WERI-Rb-1 (cell line): ENCODE measurements at regions not wholly inside any gene's neighbourhood (a gene's known extent, or its start where the extent isn't known, plus 50 kb on each side); places are given as distances from the start of the nearest gene placed in this dataset.

ENCODE experiments used
- DNase-seq: peaks from one replicate; pipeline ENCODE4 v3.0.0-alpha.2; 2020
- H3K27ac ChIP-seq: fragments of 250-450 bp; sonication (Bioruptor Pico); 2 replicates; pipeline ENCODE4 v1.5.1; 2020; ENCODE audit warnings: mild to moderate bottlenecking, moderate library complexity
- H3K27me3 ChIP-seq: fragments of 250-450 bp; sonication (Bioruptor Pico); 2 replicates; pipeline ENCODE4 v1.5.1; 2021; ENCODE audit warnings: mild to moderate bottlenecking, low read depth, moderate library complexity; ENCODE audit not compliant: insufficient read depth, severe bottlenecking
- H3K36me3 ChIP-seq: fragments of 250-450 bp; sonication (Bioruptor Pico); 2 replicates; pipeline ENCODE4 v1.5.1; 2020; ENCODE audit warnings: mild to moderate bottlenecking, moderate library complexity
- H3K4me3 ChIP-seq: 2 replicates; pipeline ENCODE4 v1.5.1; 2011; ENCODE audit warnings: low read depth, mild to moderate bottlenecking, control low read depth, low read length
- H3K9me3 ChIP-seq: fragments of 250-450 bp; sonication (Bioruptor Pico); 2 replicates; pipeline ENCODE4 v1.5.1; 2021; ENCODE audit warnings: mild to moderate bottlenecking, moderate library complexity; ENCODE audit not compliant: severe bottlenecking
- CTCF ChIP-seq: IDR thresholded peaks from 2 replicates; pipeline ENCODE4 v1.5.1; 2011; ENCODE audit warnings: low read depth, mild to moderate bottlenecking, control low read depth, inconsistent platforms, low read length

DNA sequence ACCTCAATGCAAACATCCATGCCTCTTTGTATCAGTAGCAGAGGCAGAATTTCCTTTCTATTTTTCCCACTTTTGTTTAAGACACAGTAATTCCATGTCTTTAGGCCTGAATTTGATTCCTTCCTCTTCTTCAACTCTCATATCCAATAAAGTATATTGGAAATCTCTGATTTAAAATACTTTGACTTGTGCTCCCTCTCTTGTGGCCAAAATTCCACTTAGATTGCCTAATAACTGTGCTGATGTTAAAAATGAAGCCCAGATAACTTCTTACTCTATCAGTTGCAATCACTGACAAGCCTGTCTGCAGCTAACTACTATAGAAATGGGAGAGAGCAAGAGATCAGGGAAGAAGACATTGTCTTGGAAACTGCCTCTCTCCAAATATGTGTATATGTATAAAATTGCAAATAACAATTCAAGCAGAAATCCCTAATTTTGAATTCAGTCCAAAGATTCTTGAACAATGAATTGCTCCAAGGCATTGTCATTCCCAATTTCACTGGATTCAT, 163.5 kb upstream of the SPIN4 start:
- Histone ChIP-seq H3K27ac (no peak overlapping the region), H3K36me3 (no peaks in the 10 kb centered on the region), H3K9me3 (no peaks in the 10 kb centered on the region), H3K27me3 (no peaks in the 10 kb centered on the region), H3K4me3 (no peak overlapping the region)
- TF ChIP-seq CTCF = no peak
- no peak for DNase-seq

DNA sequence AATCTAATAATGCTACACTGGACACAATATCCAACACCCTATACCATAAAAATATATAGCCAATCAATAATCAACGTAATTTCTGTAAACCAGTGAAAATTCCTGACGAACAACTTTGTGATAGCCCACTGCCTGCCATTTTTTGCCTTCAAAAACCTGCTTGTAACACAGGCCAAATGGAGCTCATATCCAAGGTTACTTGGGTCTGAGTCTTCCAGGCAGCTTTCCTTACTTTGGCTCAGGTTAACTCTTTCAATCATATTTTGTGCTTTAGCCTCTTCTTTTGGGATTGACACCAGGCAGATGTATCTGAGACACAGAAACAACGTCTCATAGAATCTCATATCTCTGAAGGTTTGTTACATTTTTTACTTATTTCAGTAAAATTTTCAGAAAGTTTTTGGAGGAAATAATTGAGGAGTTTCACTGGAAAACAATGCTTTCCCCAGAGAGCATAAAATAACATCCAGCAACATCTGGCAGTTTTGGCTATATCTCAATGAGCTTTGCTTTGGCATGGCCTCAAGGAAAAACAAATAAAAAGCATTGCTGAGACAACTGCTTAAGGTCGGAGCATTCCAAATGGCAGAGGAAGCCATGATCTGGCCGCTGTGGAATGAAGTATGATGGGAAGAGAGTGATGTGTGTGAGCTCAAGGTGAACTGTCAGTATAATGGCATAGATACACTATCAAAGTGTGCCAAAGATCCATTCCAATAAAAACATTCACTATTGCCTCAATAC, 162.9 kb upstream of the SPIN4 start:
- no peak for DNase-seq
- H3K36me3 ChIP-seq = no peaks in the 10 kb centered on the region
- H3K4me3 ChIP-seq = no peak overlapping the region
- H3K9me3 ChIP-seq = no peaks in the 10 kb centered on the region
- no peak for TF ChIP-seq CTCF
- H3K27me3 ChIP-seq = no peaks in the 10 kb centered on the region
- H3K27ac ChIP-seq = no peak overlapping the region

GRCh38 chrX:63511361-63511760, 160.2 kb upstream of the SPIN4 start:
- TF ChIP-seq CTCF = no peak
- no peaks in the 10 kb centered on the region for H3K27me3 ChIP-seq
- no peak for DNase-seq

DNA sequence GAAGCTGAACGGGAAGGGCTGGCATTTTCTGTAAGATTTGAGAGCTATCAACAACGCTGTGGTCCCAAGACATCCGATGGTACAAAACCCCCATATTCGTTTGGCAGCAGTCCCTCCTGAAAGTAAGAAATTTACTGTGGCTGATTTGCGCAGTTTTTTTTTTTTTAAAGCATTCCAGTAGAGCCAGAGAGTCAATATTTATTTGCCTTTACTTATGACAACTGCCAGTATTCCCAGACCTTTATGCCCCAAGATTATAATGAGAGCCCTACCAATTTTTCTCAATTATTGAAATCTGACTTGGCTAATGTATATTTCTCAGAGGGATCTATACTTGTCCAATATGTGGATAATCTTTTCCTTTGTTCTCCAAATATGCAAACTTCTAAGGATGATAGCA, 157.5 kb upstream of the SPIN4 start:
- no peak overlapping the region for H3K27ac ChIP-seq
- no peak for TF ChIP-seq CTCF
- H3K4me3 ChIP-seq = no peak overlapping the region
- no peaks in the 10 kb centered on the region for H3K36me3 ChIP-seq
- no peaks in the 10 kb centered on the region for H3K27me3 ChIP-seq
- H3K9me3 ChIP-seq = no peaks in the 10 kb centered on the region
- DNase-seq = no peak

More at GRCh38 chrX:63511361-63511760, 160.2 kb upstream of the SPIN4 start:
- no peak overlapping the region for H3K27ac ChIP-seq
- no peaks in the 10 kb centered on the region for H3K9me3 ChIP-seq
- no peaks in the 10 kb centered on the region for H3K36me3 ChIP-seq
- H3K4me3 ChIP-seq = no peak overlapping the region

- TF ChIP-seq CTCF = peak; percentile 18; the same call in 1 of the 2 replicates
- Histone ChIP-seq H3K27ac (no peak overlapping the region), H3K4me3 (no peak overlapping the region), H3K27me3 (no peaks in the 10 kb centered on the region), H3K9me3 (no peaks in the 10 kb centered on the region), H3K36me3 (no peaks in the 10 kb centered on the region)
- DNase-seq = no peak
Measured at GRCh38 chrX:63506320-63506719, 155.2 kb upstream of the SPIN4 start.

DNA sequence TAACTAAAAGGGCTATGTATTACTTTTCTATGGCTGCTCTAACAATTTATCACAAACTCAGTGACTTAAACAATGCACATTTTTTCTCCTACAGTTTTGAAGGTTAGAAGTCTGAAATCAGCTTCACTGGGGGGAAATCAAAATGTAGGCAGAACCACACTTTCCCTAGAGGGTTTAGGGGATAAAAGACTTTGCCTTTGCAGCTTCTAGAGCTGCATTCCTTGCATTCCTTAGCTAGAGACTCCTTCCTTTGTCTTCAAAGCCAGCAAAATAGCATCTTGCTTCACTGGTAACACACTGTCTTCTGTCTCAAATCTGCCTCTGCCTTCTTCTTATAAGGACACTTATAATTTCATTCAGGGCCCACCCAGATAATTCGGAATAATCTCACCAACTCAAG, 152.4 kb upstream of the SPIN4 start:
- no peak for DNase-seq
- no peak for TF ChIP-seq CTCF
- H3K4me3 ChIP-seq = no peak overlapping the region
- H3K36me3 ChIP-seq = no peaks in the 10 kb centered on the region
- H3K27me3 ChIP-seq = no peaks in the 10 kb centered on the region
- H3K27ac ChIP-seq = no peak overlapping the region
- no peaks in the 10 kb centered on the region for H3K9me3 ChIP-seq
